Epithelial cell of prostate (primary cell): ENCODE measurements at regions not wholly inside any gene's neighbourhood (a gene's known extent, or its start where the extent isn't known, plus 50 kb on each side); places are given as distances from the start of the nearest gene placed in this dataset.
"Not testable (repeated sequence)": the region's sequence is repeated elsewhere in the genome, so short reads cannot be mapped to it uniquely, and the experiment has no call there.

Experiments
- DNase-seq: peaks from one replicate; pipeline ENCODE4 v3.0.0-alpha.2; 2011; ENCODE audit warnings: low read depth, low spot score
- H3K27ac ChIP-seq: fragments of 450-650 bp; 2 replicates; pipeline ENCODE4 v1.5.1; 2017; ENCODE audit warnings: mild to moderate bottlenecking

- no peak overlapping the region for H3K27ac ChIP-seq
- DNase-seq = no peak
These were observed 1037.1 kb downstream of the STPG2 start for GRCh38 chr4:97106161-97106560.

- no peak overlapping the region for H3K27ac ChIP-seq
- DNase-seq = no peak
These were observed 1032.8 kb downstream of the STPG2 start for GRCh38 chr4:97110506-97110905.

- no peak overlapping the region for H3K27ac ChIP-seq
- no peak for DNase-seq
These were observed 1026.8 kb downstream of the STPG2 start for GRCh38 chr4:97116511-97116910.

GRCh38 chr4:97121493-97121892 is 1021.8 kb downstream of the STPG2 start:
- no peak for DNase-seq
- H3K27ac ChIP-seq = no peak overlapping the region

- no peak overlapping the region for H3K27ac ChIP-seq
- DNase-seq = no peak
These were observed 1019.7 kb downstream of the STPG2 start for GRCh38 chr4:97123573-97123972.

GRCh38 chr4:97132435-97132834 is 1010.8 kb downstream of the STPG2 start:
- no peak for DNase-seq
- no peak overlapping the region for H3K27ac ChIP-seq

- DNase-seq = no peak
- H3K27ac ChIP-seq = no peak overlapping the region
These were observed 1008.8 kb downstream of the STPG2 start for GRCh38 chr4:97134456-97134855.

GRCh38 chr4:97139791-97140190 is 1003.5 kb downstream of the STPG2 start:
- no peak for DNase-seq
- no peak overlapping the region for H3K27ac ChIP-seq

GRCh38 chr4:97140545-97140944 is 1002.7 kb downstream of the STPG2 start:
- no peak for DNase-seq
- H3K27ac ChIP-seq = no peak overlapping the region

GRCh38 chr4:97141332-97141731 is 1001.9 kb downstream of the STPG2 start:
- not testable (repeated sequence) for DNase-seq, H3K27ac ChIP-seq

- no peak for DNase-seq
These were observed 1000.9 kb downstream of the STPG2 start for GRCh38 chr4:97142410-97142809.

GRCh38 chr4:97142893-97143292 is 1000.4 kb downstream of the STPG2 start:
- no peak overlapping the region for H3K27ac ChIP-seq
- no peak for DNase-seq

More at GRCh38 chr4:97142410-97142809, 1000.9 kb downstream of the STPG2 start:
- H3K27ac ChIP-seq = no peak overlapping the region

GRCh38 chr4:97144199-97144598 is 999.1 kb downstream of the STPG2 start:
- DNase-seq = no peak
- H3K27ac ChIP-seq = no peak overlapping the region

- no peak for DNase-seq
- no peak overlapping the region for H3K27ac ChIP-seq
These were observed 992.3 kb downstream of the STPG2 start for GRCh38 chr4:97150966-97151365.

GRCh38 chr4:97152149-97152548 is 991.1 kb downstream of the STPG2 start:
- H3K27ac ChIP-seq = no peak overlapping the region
- no peak for DNase-seq

GRCh38 chr4:97153042-97153441 is 990.2 kb downstream of the STPG2 start:
- no peak for DNase-seq
- H3K27ac ChIP-seq = no peak overlapping the region

GRCh38 chr4:97159625-97160024 is 983.7 kb downstream of the STPG2 start:
- H3K27ac ChIP-seq = no peak overlapping the region

GRCh38 chr4:97185233-97185632 is 958.0 kb downstream of the STPG2 start:
- H3K27ac ChIP-seq = no peak overlapping the region
- no peak for DNase-seq

More at GRCh38 chr4:97159625-97160024, 983.7 kb downstream of the STPG2 start:
- no peak for DNase-seq

- DNase-seq = no peak
- H3K27ac ChIP-seq = no peak overlapping the region
These were observed 946.2 kb downstream of the STPG2 start for GRCh38 chr4:97197106-97197505.

GRCh38 chr4:97208749-97209148 is 934.5 kb downstream of the STPG2 start:
- no peak for DNase-seq

GRCh38 chr4:97215409-97215941 is 927.8 kb downstream of the STPG2 start:
- DNase-seq = no peak
- no peak overlapping the region for H3K27ac ChIP-seq

More at GRCh38 chr4:97208749-97209148, 934.5 kb downstream of the STPG2 start:
- no peak overlapping the region for H3K27ac ChIP-seq

- no peak for DNase-seq
- H3K27ac ChIP-seq = no peak overlapping the region
These were observed 927.2 kb downstream of the STPG2 start for GRCh38 chr4:97216046-97216445.

GRCh38 chr4:97235521-97235920 is 907.8 kb downstream of the STPG2 start:
- no peak overlapping the region for H3K27ac ChIP-seq
- DNase-seq = no peak
